ENCODE measurements at regions not wholly inside any gene's neighbourhood (a gene's known extent, or its start where the extent isn't known, plus 50 kb on each side); places are given as distances from the start of the nearest gene placed in this dataset.
A peak's percentile ranks its signal among the peaks of the same experiment; 100 is the strongest.

DNA sequence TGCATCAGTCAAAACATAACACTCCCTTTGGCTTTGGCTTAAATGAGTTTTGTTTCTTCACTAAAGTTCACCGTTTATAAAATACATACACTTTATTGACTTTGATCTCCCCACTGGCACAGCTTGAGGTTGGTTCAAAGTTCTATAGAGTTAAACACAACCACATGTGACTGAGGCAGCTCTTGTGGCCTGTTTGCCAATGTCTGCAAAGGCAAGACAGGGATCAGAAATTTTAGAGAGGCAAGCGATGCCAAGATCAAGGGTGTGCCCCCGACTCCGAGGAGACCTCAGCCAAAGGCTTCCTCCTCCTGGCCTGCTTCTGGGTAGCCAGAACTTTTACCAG lies 129.8 kb upstream of the JCAD start:
- Mint-ChIP-seq H3K4me1 (ENCODE audit: low read depth) (peaks cover 47% of the 10 kb centered on the region), H3K9me3 (peaks cover 11% of the 10 kb centered on the region), H3K27me3 (ENCODE audit: insufficient read depth) (peaks cover 18% of the 10 kb centered on the region), H3K36me3 (ENCODE audit: low read depth) (peaks cover 3% of the 10 kb centered on the region; the same call in 1 of the 2 replicates), H3K4me3 (no peak overlapping the region), H3K27ac (no peak overlapping the region)
- DNase-seq, result no peak
- TF ChIP-seq, protein P1, sequence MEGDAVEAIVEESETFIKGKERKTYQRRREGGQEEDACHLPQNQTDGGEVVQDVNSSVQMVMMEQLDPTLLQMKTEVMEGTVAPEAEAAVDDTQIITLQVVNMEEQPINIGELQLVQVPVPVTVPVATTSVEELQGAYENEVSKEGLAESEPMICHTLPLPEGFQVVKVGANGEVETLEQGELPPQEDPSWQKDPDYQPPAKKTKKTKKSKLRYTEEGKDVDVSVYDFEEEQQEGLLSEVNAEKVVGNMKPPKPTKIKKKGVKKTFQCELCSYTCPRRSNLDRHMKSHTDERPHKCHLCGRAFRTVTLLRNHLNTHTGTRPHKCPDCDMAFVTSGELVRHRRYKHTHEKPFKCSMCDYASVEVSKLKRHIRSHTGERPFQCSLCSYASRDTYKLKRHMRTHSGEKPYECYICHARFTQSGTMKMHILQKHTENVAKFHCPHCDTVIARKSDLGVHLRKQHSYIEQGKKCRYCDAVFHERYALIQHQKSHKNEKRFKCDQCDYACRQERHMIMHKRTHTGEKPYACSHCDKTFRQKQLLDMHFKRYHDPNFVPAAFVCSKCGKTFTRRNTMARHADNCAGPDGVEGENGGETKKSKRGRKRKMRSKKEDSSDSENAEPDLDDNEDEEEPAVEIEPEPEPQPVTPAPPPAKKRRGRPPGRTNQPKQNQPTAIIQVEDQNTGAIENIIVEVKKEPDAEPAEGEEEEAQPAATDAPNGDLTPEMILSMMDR (IDR thresholded peaks at IDR 0.05), result no peak

DNA sequence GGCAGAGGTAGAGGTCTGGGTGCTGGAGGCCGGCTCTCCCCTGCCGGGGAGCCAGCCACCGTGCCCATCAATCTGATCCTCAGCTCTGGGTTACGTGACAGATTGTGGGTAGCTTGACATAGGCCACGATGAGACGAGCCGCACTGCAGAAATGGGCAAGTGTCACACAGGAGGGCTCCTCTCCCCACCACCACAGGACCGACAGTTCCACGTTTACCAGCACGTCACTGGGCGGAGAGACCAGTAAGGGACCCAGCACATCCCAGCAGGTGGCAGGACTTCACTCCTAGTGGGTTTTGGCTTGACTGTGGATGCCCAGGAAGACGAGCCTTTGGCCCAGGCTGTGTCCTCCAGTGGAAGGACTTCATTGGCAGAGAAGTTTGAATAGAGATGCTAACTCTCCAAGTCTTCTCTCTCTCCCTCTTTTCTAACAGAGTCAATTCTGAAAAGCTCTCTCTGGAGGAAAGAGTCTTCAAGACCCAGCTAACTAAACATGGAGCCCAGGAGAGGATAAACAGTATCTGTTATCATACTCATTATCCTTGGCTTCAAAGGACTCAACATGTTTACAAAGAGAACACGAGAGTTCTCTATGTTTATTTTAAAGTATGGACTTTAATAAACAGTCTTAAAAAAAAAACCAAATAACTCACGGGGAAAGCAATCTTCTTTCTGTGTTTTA lies 129.3 kb upstream of the JCAD start:
- no peak for DNase-seq

DNA sequence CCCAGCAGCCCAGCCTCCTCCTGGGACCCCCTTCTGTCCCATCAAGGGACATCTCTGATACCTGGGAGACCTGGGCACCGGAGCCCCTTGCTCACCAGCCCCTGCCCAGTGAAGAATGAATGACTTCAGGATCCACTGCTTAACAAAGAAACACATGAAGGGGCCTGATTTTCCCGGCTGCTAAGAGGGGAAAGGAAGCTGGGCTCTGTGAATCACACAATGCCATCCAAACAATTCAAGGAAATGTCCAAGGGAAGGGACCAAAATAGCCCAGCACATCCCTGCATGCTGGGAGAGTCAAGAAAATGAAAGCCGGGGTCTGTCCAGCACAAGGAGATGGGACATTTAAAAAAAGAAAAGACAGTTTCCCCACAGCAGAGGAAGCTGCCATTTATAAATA lies 128.7 kb upstream of the JCAD start:
- Mint-ChIP-seq H3K4me1 (ENCODE audit: low read depth) (peaks cover 58% of the 10 kb centered on the region), H3K4me3 (no peak overlapping the region), H3K36me3 (ENCODE audit: low read depth) (no peaks in the 10 kb centered on the region; the same call in 1 of the 2 replicates), H3K27ac (no peak overlapping the region), H3K9me3 (no peaks in the 10 kb centered on the region; the same call in 1 of the 2 replicates), H3K27me3 (ENCODE audit: insufficient read depth) (peaks cover 16% of the 10 kb centered on the region)
- TF ChIP-seq, protein P1 (IDR thresholded peaks at IDR 0.05), result no peak
- DNase-seq, result no peak

More for the DNA sequence above, 129.3 kb upstream of the JCAD start:
- Mint-ChIP-seq H3K4me3 (no peak overlapping the region), H3K27ac (no peak overlapping the region), H3K27me3 (ENCODE audit: insufficient read depth) (peaks cover 18% of the 10 kb centered on the region), H3K4me1 (ENCODE audit: low read depth) (peaks cover 52% of the 10 kb centered on the region), H3K9me3 (peaks cover 6% of the 10 kb centered on the region), H3K36me3 (ENCODE audit: low read depth) (no peaks in the 10 kb centered on the region; the same call in 1 of the 2 replicates)
- TF ChIP-seq, protein P1 (IDR thresholded peaks at IDR 0.05), result no peak

DNA sequence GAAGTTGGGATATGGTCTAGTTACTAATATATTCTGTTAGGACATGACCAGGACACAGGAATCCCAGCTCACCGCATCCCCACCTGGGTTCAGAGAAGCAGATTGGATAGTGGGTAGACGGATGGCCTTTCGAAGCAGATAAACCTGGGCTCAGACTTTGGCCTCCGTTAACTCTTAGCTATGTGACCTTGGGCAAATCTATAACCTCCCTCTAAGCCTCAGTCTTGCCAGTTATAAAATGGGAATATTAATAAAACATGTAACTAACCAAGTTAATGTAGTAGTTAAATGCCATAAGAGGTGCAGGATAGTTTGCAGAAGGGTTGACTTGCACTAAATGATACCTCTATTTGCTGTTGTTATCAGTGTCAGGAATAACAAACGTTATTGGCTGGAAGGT lies 127.6 kb upstream of the JCAD start:
- Mint-ChIP-seq H3K4me1 (ENCODE audit: low read depth) (peaks cover 69% of the 10 kb centered on the region), H3K9me3 (no peaks in the 10 kb centered on the region), H3K4me3 (no peak overlapping the region), H3K27ac (no peak overlapping the region), H3K27me3 (ENCODE audit: insufficient read depth) (peaks cover 11% of the 10 kb centered on the region), H3K36me3 (ENCODE audit: low read depth) (no peaks in the 10 kb centered on the region)
- TF ChIP-seq, protein P1 (IDR thresholded peaks at IDR 0.05), result no peak
- DNase-seq, result no peak

DNA sequence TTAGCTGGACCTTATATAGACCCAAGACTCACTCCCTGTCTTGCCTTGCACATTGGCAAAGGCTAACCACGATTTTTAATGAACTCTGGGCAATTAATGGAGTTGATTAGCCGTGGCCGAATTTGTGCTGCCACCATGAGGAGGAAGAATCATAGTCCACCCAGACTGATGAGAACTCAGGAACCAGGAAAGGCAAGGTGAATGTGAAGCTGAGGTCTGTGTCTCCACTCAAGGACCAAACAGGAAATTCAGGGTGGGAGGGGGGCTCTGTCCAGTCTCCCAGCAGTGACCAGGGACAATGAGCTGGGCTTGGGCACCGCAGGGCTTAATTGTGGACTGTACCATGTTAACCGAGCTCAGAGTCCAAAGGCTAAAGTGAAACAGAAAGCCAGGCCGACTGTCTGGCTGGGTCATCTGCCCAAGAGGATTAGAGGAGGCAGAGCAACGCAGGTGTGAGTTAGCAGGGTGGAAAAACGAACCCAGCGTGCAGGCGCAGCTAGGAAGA lies 127.0 kb upstream of the JCAD start:
- TF ChIP-seq, protein P1 (IDR thresholded peaks at IDR 0.05), result peak; percentile 56
- no peaks in the 10 kb centered on the region for H3K9me3 Mint-ChIP-seq
- H3K27me3 Mint-ChIP-seq (ENCODE audit: insufficient read depth), result peaks cover 5% of the 10 kb centered on the region
- peak overlapping the region; percentile 38; the same call in 1 of the 2 replicates for H3K4me3 Mint-ChIP-seq
- no peaks in the 10 kb centered on the region for H3K36me3 Mint-ChIP-seq (ENCODE audit: low read depth)
- peaks cover 75% of the 10 kb centered on the region for H3K4me1 Mint-ChIP-seq (ENCODE audit: low read depth)
- no peak for DNase-seq
- H3K27ac Mint-ChIP-seq, result peak overlapping the region; percentile 80
